ENCODE measurements at regions not wholly inside any gene's neighbourhood (a gene's known extent, or its start where the extent isn't known, plus 50 kb on each side); places are given as distances from the start of the nearest gene placed in this dataset.

DNA sequence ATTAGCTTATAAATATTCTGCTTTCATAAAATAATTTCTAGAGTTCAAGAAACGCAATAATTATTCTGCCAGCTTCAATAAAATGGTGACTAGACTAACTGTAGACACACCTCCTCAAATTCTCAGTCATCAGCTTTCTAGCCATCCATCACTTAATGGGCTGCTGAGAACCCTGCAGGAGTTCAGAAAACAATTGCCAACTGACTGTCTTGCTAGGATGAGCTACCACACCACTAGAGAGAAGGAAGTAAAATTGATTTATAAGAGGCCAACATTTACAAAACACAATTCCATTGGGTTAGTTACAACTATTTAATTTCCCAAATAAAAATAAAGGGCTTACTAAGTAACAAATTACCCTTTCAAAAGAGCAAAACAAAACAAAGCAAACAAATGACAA, 126.5 kb upstream of the PAPPA start:
- Histone ChIP-seq H3K9me3 (no peaks in the 10 kb centered on the region), H3K4me3 (ENCODE audit: low read depth, low read length) (no peak overlapping the region), H3K4me1 (no peaks in the 10 kb centered on the region), H3K27me3 (peaks cover 3% of the 10 kb centered on the region; the same call in 1 of the 2 replicates), H3K36me3 (no peaks in the 10 kb centered on the region)
- DNase-seq, result no peak
- TF ChIP-seq, protein P1, sequence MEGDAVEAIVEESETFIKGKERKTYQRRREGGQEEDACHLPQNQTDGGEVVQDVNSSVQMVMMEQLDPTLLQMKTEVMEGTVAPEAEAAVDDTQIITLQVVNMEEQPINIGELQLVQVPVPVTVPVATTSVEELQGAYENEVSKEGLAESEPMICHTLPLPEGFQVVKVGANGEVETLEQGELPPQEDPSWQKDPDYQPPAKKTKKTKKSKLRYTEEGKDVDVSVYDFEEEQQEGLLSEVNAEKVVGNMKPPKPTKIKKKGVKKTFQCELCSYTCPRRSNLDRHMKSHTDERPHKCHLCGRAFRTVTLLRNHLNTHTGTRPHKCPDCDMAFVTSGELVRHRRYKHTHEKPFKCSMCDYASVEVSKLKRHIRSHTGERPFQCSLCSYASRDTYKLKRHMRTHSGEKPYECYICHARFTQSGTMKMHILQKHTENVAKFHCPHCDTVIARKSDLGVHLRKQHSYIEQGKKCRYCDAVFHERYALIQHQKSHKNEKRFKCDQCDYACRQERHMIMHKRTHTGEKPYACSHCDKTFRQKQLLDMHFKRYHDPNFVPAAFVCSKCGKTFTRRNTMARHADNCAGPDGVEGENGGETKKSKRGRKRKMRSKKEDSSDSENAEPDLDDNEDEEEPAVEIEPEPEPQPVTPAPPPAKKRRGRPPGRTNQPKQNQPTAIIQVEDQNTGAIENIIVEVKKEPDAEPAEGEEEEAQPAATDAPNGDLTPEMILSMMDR (IDR thresholded peaks at IDR 0.05; ENCODE audit: low read depth, low read length), result no peak

DNA sequence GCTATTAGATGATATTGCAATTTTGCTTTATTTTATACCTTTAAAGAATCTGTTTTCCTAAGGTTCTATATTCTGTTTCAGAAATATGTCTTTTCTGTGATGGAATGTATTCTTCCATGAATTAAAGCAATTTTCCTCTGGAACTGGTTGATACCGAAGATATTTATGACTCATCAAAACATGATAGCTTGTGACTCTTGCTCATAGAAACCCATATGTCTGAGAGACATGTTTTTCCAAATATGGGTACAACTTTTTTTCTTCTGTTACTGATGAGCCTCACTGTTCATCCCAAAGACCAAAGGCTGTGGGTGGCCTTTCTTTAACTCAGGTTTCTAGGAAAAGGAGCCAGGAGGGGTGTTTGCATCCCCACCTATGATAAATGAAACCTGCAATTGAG, 126.1 kb upstream of the PAPPA start:
- TF ChIP-seq, protein P1 (IDR thresholded peaks at IDR 0.05; ENCODE audit: low read depth, low read length), result no peak
- no peaks in the 10 kb centered on the region for H3K9me3 ChIP-seq
- H3K27me3 ChIP-seq, result peaks cover 3% of the 10 kb centered on the region; the same call in 1 of the 2 replicates
- H3K4me3 ChIP-seq (ENCODE audit: low read depth, low read length), result no peak overlapping the region
- no peak for DNase-seq
- no peaks in the 10 kb centered on the region for H3K4me1 ChIP-seq
- no peaks in the 10 kb centered on the region for H3K36me3 ChIP-seq

DNA sequence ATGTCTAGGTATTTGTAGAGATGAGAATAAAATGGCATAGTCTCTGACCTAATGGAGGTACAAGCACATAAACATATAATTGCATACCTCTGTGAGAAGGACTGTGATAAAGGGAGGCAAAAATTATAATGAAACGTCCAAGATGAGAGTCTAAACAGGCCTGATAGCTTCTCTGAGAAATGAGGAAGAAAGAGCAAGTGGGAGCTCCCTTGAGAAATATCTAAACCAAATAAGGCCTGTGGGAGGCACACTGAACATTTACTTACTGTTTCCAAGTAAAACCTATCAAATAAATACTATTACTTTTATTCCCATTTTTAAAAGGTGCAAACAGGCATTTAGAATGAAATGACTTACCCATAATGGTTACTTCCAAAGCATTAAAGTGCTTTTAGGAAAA, 125.6 kb upstream of the PAPPA start:
- DNase-seq, result no peak
- Histone ChIP-seq H3K36me3 (no peaks in the 10 kb centered on the region), H3K4me3 (ENCODE audit: low read depth, low read length) (no peak overlapping the region), H3K27me3 (peaks cover 3% of the 10 kb centered on the region; the same call in 1 of the 2 replicates), H3K9me3 (no peaks in the 10 kb centered on the region), H3K4me1 (no peaks in the 10 kb centered on the region)
- TF ChIP-seq, protein P1 (IDR thresholded peaks at IDR 0.05; ENCODE audit: low read depth, low read length), result no peak

DNA sequence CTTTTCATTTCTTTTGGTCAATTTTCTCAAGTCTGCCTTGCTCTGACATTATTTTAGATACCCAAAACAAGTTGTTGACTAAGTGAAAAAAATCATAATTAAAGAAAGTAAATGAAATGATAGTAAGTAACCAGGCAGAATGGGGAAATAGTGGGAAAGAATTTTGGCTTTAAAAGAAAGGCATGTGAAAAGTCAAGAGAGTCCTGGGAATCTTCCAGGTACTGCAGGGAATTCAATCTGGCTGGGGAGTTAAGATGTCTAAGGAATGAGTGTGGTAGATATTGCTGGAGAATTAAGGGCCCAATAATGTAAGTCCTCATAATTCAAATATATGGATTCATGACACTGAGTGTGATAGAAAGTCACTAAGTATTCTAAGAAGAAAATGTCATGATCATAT, 123.1 kb upstream of the PAPPA start:
- Histone ChIP-seq H3K36me3 (no peaks in the 10 kb centered on the region), H3K4me3 (ENCODE audit: low read depth, low read length) (no peak overlapping the region), H3K9me3 (no peaks in the 10 kb centered on the region), H3K27me3 (peaks cover 3% of the 10 kb centered on the region; the same call in 1 of the 2 replicates), H3K4me1 (no peaks in the 10 kb centered on the region)
- DNase-seq, result no peak
- TF ChIP-seq, protein P1 (IDR thresholded peaks at IDR 0.05; ENCODE audit: low read depth, low read length), result no peak

DNA sequence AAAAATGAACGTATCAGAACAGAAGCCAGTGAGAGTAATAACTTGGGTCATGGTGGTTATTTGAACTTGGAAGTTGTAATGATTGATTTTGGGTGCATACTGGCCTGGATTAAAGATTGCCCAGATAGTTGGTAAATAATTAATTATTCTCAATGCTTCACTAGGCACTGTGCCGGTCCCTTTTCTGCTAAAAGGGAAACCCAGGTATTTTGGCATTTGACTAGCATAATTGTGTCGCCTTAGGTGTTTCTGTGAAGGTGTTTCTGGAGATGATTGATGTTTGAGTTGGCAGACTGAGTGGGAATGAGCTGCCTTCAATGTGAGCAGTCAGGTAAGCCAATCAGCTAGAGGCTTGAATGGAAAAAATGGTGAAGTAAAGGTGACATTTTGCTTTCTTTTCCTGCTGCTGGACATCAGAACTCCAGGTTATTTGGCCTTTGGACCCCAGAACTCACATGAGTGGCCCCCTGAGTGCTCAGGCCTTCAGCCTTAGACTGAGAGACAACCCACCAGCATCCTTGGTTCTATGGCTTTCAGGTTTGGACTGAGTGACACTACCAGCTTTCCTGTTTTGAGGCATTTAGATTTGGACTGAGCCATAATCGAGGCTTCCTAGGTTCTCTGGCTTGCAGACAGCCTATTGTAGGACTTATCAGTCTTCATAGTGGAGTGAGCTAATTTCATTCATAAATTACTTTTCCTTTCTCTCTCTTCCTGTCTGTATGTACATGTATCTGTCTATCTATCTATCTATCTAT, 120.7 kb upstream of the PAPPA start:
- TF ChIP-seq, protein P1 (IDR thresholded peaks at IDR 0.05; ENCODE audit: low read depth, low read length), result no peak
- no peaks in the 10 kb centered on the region for H3K4me1 ChIP-seq
- no peak overlapping the region for H3K4me3 ChIP-seq (ENCODE audit: low read depth, low read length)
- no peaks in the 10 kb centered on the region for H3K36me3 ChIP-seq
- H3K9me3 ChIP-seq, result no peaks in the 10 kb centered on the region
- DNase-seq, result no peak
- no peaks in the 10 kb centered on the region for H3K27me3 ChIP-seq

DNA sequence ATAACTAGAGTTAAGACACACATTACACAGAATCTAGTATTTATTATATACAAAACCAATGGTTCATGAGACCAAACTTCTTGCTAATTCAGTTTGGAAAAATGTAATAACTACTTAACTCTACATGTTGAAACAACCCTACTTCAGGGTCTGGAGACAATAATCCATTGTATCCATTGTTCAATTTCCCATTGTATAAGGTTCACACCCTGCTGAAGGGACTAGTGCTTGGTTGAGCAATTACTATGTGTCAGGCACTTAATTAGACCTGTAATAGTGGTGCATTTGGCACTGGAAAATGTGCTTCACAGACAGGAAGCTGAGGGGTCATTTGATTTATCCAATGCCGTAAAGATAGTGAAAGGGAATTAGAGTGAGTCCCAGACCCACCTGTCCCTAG, 114.3 kb upstream of the PAPPA start:
- Histone ChIP-seq H3K9me3 (no peaks in the 10 kb centered on the region), H3K36me3 (no peaks in the 10 kb centered on the region), H3K4me1 (no peaks in the 10 kb centered on the region), H3K4me3 (ENCODE audit: low read depth, low read length) (no peak overlapping the region), H3K27me3 (no peaks in the 10 kb centered on the region)
- DNase-seq, result no peak
- TF ChIP-seq, protein P1 (IDR thresholded peaks at IDR 0.05; ENCODE audit: low read depth, low read length), result no peak
